ENCODE measurements at regions not wholly inside any gene's neighbourhood (a gene's known extent, or its start where the extent isn't known, plus 50 kb on each side); places are given as distances from the start of the nearest gene placed in this dataset.

GRCh38 chr2:34112161-34112560 lies 513.1 kb upstream of the FAM98A start:
- no peak overlapping the region for H3K27ac ChIP-seq (replicated peaks)
- H3K4me3 ChIP-seq (replicated peaks; ENCODE audit: insufficient read depth, low read length), result no peak overlapping the region
- no peak for DNase-seq (ENCODE audit: low read depth in 1 of 2, low spot score in 1 of 2)
- no peak for TF ChIP-seq SPI1 (IDR thresholded peaks at IDR 0.05; ENCODE audit: borderline replicate concordance, low read depth)
- TF ChIP-seq GABPA (IDR thresholded peaks at IDR 0.05; ENCODE audit: low read depth), result no peak
- no peak for TF ChIP-seq REST (IDR thresholded peaks at IDR 0.05; ENCODE audit: insufficient replicate concordance, low read depth)
- TF ChIP-seq POLR2AphosphoS5 (IDR thresholded peaks at IDR 0.05; ENCODE audit: low read depth), result no peak
- TF ChIP-seq, protein P1, sequence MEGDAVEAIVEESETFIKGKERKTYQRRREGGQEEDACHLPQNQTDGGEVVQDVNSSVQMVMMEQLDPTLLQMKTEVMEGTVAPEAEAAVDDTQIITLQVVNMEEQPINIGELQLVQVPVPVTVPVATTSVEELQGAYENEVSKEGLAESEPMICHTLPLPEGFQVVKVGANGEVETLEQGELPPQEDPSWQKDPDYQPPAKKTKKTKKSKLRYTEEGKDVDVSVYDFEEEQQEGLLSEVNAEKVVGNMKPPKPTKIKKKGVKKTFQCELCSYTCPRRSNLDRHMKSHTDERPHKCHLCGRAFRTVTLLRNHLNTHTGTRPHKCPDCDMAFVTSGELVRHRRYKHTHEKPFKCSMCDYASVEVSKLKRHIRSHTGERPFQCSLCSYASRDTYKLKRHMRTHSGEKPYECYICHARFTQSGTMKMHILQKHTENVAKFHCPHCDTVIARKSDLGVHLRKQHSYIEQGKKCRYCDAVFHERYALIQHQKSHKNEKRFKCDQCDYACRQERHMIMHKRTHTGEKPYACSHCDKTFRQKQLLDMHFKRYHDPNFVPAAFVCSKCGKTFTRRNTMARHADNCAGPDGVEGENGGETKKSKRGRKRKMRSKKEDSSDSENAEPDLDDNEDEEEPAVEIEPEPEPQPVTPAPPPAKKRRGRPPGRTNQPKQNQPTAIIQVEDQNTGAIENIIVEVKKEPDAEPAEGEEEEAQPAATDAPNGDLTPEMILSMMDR (IDR thresholded peaks at IDR 0.05; ENCODE audit: insufficient read depth, low read length), result no peak
- no peaks in the 10 kb centered on the region for H3K27me3 ChIP-seq (ENCODE audit: insufficient read depth, poor library complexity, severe bottlenecking)

- no peak overlapping the region for H3K27ac ChIP-seq (replicated peaks)
- DNase-seq (ENCODE audit: low read depth in 1 of 2, low spot score in 1 of 2), result no peak
- no peak overlapping the region for H3K4me3 ChIP-seq (replicated peaks; ENCODE audit: insufficient read depth, low read length)
- TF ChIP-seq, protein P1 (IDR thresholded peaks at IDR 0.05; ENCODE audit: insufficient read depth, low read length), result no peak
- TF ChIP-seq POLR2AphosphoS5 (IDR thresholded peaks at IDR 0.05; ENCODE audit: low read depth) (no peak), GABPA (IDR thresholded peaks at IDR 0.05; ENCODE audit: low read depth) (no peak), SPI1 (IDR thresholded peaks at IDR 0.05; ENCODE audit: borderline replicate concordance, low read depth) (no peak), REST (IDR thresholded peaks at IDR 0.05; ENCODE audit: insufficient replicate concordance, low read depth) (no peak)
- H3K27me3 ChIP-seq (ENCODE audit: insufficient read depth, poor library complexity, severe bottlenecking), result no peaks in the 10 kb centered on the region
These were observed 511.3 kb upstream of the FAM98A start for GRCh38 chr2:34110392-34110791.

GRCh38 chr2:34107811-34108210 lies 508.7 kb upstream of the FAM98A start:
- no peak for DNase-seq (ENCODE audit: low read depth in 1 of 2, low spot score in 1 of 2)
- Histone ChIP-seq H3K27ac (replicated peaks) (no peak overlapping the region), H3K27me3 (ENCODE audit: insufficient read depth, poor library complexity, severe bottlenecking) (no peaks in the 10 kb centered on the region), H3K4me3 (replicated peaks; ENCODE audit: insufficient read depth, low read length) (no peak overlapping the region)
- TF ChIP-seq REST (IDR thresholded peaks at IDR 0.05; ENCODE audit: insufficient replicate concordance, low read depth) (no peak), SPI1 (IDR thresholded peaks at IDR 0.05; ENCODE audit: borderline replicate concordance, low read depth) (no peak), POLR2AphosphoS5 (IDR thresholded peaks at IDR 0.05; ENCODE audit: low read depth) (no peak), GABPA (IDR thresholded peaks at IDR 0.05; ENCODE audit: low read depth) (no peak)
- TF ChIP-seq, protein P1 (IDR thresholded peaks at IDR 0.05; ENCODE audit: insufficient read depth, low read length), result no peak

All from HL-60 (cell line).